Pancreas (tissue), 10 donors: ENCODE measurements at regions not wholly inside any gene's neighbourhood (a gene's known extent, or its start where the extent isn't known, plus 50 kb on each side); places are given as distances from the start of the nearest gene placed in this dataset.

Experiments used
- ATAC-seq, 4 donors: fragments of 200-7000 bp; cut with Tn5 transposase; one replicate each; pipeline versions ENCODE4 v1.8.0 to v1.9.1; 2020; ENCODE audit warnings: mild to moderate bottlenecking in 4 of 4, moderate library complexity in 4 of 4
- DNase-seq, 6 donors: peaks; one replicate each; pipeline ENCODE4 v3.0.0-alpha.2; 2020
- FAIRE-seq: peaks from 2 replicates; lab custom pipeline; 2012; peaks lifted over from hg19 to GRCh38; lab: Jason Lieb, UNC
- H3K27ac ChIP-seq, 4 donors: fragments of 200-600 bp; sonication (generic); 1 replicate in 3 of 4; 2 replicates in 1 of 4; pipeline versions ENCODE4 v1.5.0 to v1.8.0; 2020
- H3K27me3 ChIP-seq, 4 donors: fragments of 200-600 bp; one replicate each; pipeline ENCODE4 v1.8.0; 2021
- H3K36me3 ChIP-seq, 3 donors: fragments of 200-600 bp; sonication (generic) in 1 of 3; one replicate each; pipeline versions ENCODE4 v1.5.0 to v1.8.0; 2020 to 2021
- H3K4me1 ChIP-seq, 3 donors: fragments of 200-600 bp; one replicate each; pipeline ENCODE4 v1.8.0; 2021
- H3K4me3 ChIP-seq, 4 donors: fragments of 200-600 bp; sonication (generic) in 2 of 4; one replicate each; pipeline versions ENCODE4 v1.5.0 to v1.8.0; 2020 to 2021
- H3K9me3 ChIP-seq, 4 donors: fragments of 200-600 bp; one replicate each; pipeline ENCODE4 v1.8.0; 2021
- CTCF ChIP-seq, 4 donors: fragments of 200-600 bp; sonication (generic) in 3 of 4; IDR thresholded peaks; one replicate each; pipeline versions ENCODE4 v1.5.0 to v1.8.0; 2021; ENCODE audit warnings: antibody characterized with exemption in 4 of 4
- WGBS, 2 donors: extraction: QIAGEN DNeasy Blood & Tissue Kit; methylation state at CpG; one replicate each; pipeline ENCODE4 v1.1.7; 2013; 5-methylcytosine and 5-hydroxymethylcytosine counted together
- intact Hi-C, 3 donors: fragments of 100-400 bp; cut with DNase I; formaldehyde crosslinking; loops; one replicate each; pipeline versions ENCODE4 v1.11.1 to v1.14.2; 2022
- donor health status: healthy with polysubstance abuse.
- donor health status: DM: no; HTN: no; CAD: no; lungs with moderate emphysema.
- donor health status: DM: no; HTN: no; CAD: no.
- donor health status: control.
- donor health status: control.
- donor health status: Bipolar disorder and iron deficiency.
- donor health status: DM: yes; HTN: yes; CAD: no.
- donor health status: DM: no; HTN: no; CAD: no.
- donor health status: DM: no; HTN: no; CAD: no.
- donor health status: DM: yes; HTN: yes; CAD: no.

DNA sequence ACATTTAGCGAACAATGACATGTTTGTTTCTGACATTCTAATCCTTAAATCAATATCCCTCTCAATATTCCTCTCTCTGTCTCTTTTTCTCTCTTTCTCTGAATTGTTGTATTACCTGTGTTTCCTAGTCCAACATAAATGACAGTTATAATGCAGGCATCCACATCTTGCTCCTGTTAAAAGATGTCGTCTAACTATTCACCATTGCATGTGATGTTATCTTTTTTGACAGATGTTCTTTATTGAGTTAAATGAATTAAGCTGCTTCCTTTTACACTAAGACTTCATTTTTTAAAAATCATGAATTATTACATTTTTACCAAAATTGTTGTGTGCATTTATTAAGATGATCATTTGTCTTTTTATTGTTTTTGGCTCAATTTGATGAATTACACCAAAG lies 527.5 kb downstream of the PRR16 start:
- H3K27me3 ChIP-seq: no peaks in the 10 kb centered on the region
- FAIRE-seq (no peak), ATAC-seq (no peak), DNase-seq (no peak)
- no peak overlapping the region for H3K27ac ChIP-seq
- H3K36me3 ChIP-seq: no peaks in the 10 kb centered on the region
- H3K9me3 ChIP-seq: no peaks in the 10 kb centered on the region
- no peaks in the 10 kb centered on the region for H3K4me1 ChIP-seq
- WGBS, 2 donors: 87 to 92% methylated on average over 2 of the region's 2 CpGs
- intact Hi-C loops: no loop called here
- H3K4me3 ChIP-seq: no peak overlapping the region
- no peak for TF ChIP-seq CTCF (IDR thresholded peaks at IDR 0.05)

DNA sequence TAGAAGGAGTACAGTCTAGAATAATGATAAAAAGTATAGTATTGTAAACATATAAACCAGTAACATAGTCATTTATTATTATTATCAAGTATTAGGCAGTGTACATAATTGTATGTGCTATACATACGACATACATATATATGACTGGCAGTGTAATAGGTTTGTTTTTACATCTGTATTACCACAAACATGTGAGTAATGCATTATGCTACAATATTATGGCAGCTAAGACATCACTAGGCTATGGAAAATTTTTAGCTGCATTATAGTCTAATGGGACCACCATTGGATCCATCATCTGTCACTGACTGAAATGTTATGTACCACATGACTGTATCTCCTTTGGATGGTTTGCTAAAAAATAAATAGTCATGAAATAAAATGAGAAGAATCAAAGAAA lies 530.0 kb downstream of the PRR16 start:
- no peak overlapping the region for H3K4me3 ChIP-seq
- H3K36me3 ChIP-seq: no peaks in the 10 kb centered on the region
- no peak overlapping the region for H3K27ac ChIP-seq
- FAIRE-seq (no peak), DNase-seq (no peak), ATAC-seq (no peak)
- 89 to 91% methylated on average over 1 of the region's 1 CpG for WGBS, 2 donors
- no peak for TF ChIP-seq CTCF (IDR thresholded peaks at IDR 0.05)
- no peaks in the 10 kb centered on the region for H3K27me3 ChIP-seq
- intact Hi-C loops: no loop called here
- no peaks in the 10 kb centered on the region for H3K4me1 ChIP-seq
- H3K9me3 ChIP-seq: no peaks in the 10 kb centered on the region

- H3K27me3 ChIP-seq: no peaks in the 10 kb centered on the region
- no peak for DNase-seq
- H3K27ac ChIP-seq: no peak overlapping the region
- TF ChIP-seq CTCF (IDR thresholded peaks at IDR 0.05): no peak
- intact Hi-C loops: no loop called here
- no peaks in the 10 kb centered on the region for H3K4me1 ChIP-seq
- H3K36me3 ChIP-seq: no peaks in the 10 kb centered on the region
- H3K9me3 ChIP-seq: no peaks in the 10 kb centered on the region
- ATAC-seq: no peak
- no peak overlapping the region for H3K4me3 ChIP-seq
- no peak for FAIRE-seq
Measured at GRCh38 chr5:120999550-120999949, 535.5 kb downstream of the PRR16 start.

GRCh38 chr5:121006217-121006616 lies 542.1 kb downstream of the PRR16 start:
- intact Hi-C loops: no loop called here
- no peak for TF ChIP-seq CTCF (IDR thresholded peaks at IDR 0.05)

GRCh38 chr5:121008041-121008440 lies 543.9 kb downstream of the PRR16 start:
- no peaks in the 10 kb centered on the region for H3K4me1 ChIP-seq
- H3K4me3 ChIP-seq: no peak overlapping the region
- H3K27me3 ChIP-seq: no peaks in the 10 kb centered on the region
- DNase-seq: no peak
- no peaks in the 10 kb centered on the region for H3K36me3 ChIP-seq
- no peak for FAIRE-seq
- no peak for TF ChIP-seq CTCF (IDR thresholded peaks at IDR 0.05)
- no peak overlapping the region for H3K27ac ChIP-seq
- ATAC-seq: no peak
- intact Hi-C loops: no loop called here
- H3K9me3 ChIP-seq: no peaks in the 10 kb centered on the region
- 92% methylated on average over 1 of the region's 1 CpG for WGBS, 2 donors

More at GRCh38 chr5:121006217-121006616, 542.1 kb downstream of the PRR16 start:
- ATAC-seq (no peak), DNase-seq (no peak), FAIRE-seq (no peak)
- no peak overlapping the region for H3K4me3 ChIP-seq
- WGBS, 2 donors: 89 to 92% methylated on average over 2 of the region's 2 CpGs
- H3K4me1 ChIP-seq: no peaks in the 10 kb centered on the region
- no peaks in the 10 kb centered on the region for H3K9me3 ChIP-seq
- no peaks in the 10 kb centered on the region for H3K36me3 ChIP-seq
- H3K27me3 ChIP-seq: no peaks in the 10 kb centered on the region
- H3K27ac ChIP-seq: no peak overlapping the region
